ENCODE measurements at regions not wholly inside any gene's neighbourhood (a gene's known extent, or its start where the extent isn't known, plus 50 kb on each side); places are given as distances from the start of the nearest gene placed in this dataset.

- H3K9me3 ChIP-seq (ENCODE audit: insufficient read depth in 2 of 2, low read depth in 1 of 2, low read length in 1 of 2) = 0 out of 4 replicates have a peak, but pooled peaks cover 0 to 6% of the 10 kb centered on the region in 2 experiments
- WGBS, 2 experiments (ENCODE audit: extremely low coverage in 1 of 2, insufficient coverage in 1 of 2, insufficient read length in 1 of 2, insufficient replicate concordance in 2 of 2, low coverage in 1 of 2, low lambda C conversion rate in 2 of 2, missing lambda C conversion rate in 1 of 2) = 4% methylated on average over 4 of the region's 19 CpGs; no CpG with 5 or more reads in 1 of the 2 experiments
- peak overlapping the region; percentile 93 for H3K18ac ChIP-seq (ENCODE audit: extremely low read depth, low read length)
- TF ChIP-seq SIRT6 (IDR thresholded peaks at IDR 0.05; ENCODE audit: low read length) (no peak), CTCF (IDR thresholded peaks at IDR 0.05; ENCODE audit: control extremely low read depth in 1 of 3, insufficient read depth in 1 of 3, low read depth in 1 of 3, low read length in 3 of 3) (no peak), BRCA1 (IDR thresholded peaks at IDR 0.05; ENCODE audit: low read depth, low read length) (no peak), USF2 (IDR thresholded peaks at IDR 0.05; ENCODE audit: low read length) (no peak), E2F6 (IDR thresholded peaks at IDR 0.05) (no peak), CEBPB (IDR thresholded peaks at IDR 0.05; ENCODE audit: low read depth, low read length) (no peak), SP1 (IDR thresholded peaks at IDR 0.05; ENCODE audit: low read depth, low read length) (0 out of 2 replicates have a peak, but pooled peaks have one; percentile 12), FOSL1 (IDR thresholded peaks at IDR 0.05; ENCODE audit: insufficient read depth, low read depth, low read length) (no peak)
- peak overlapping the region; percentile 7 for H4K5ac ChIP-seq (ENCODE audit: insufficient read length, low read depth, low read length)
- H3K79me2 ChIP-seq (ENCODE audit: control insufficient read depth in 1 of 2, insufficient read depth in 2 of 2, low read length in 2 of 2) = no peaks in the 10 kb centered on the region
- H3K27ac ChIP-seq (ENCODE audit: low read depth, low read length) = peak overlapping the region; percentile 21; the same call in 1 of the 2 replicates
- H3K56ac ChIP-seq (replicated peaks; ENCODE audit: insufficient read length, low read depth, low read length) = peak overlapping the region; percentile 23
- no peak overlapping the region for H3K4ac ChIP-seq (replicated peaks; ENCODE audit: insufficient read length, low read depth, low read length)
- H4K91ac ChIP-seq (replicated peaks; ENCODE audit: insufficient read length, low read length) = peak overlapping the region; percentile 75
- peaks cover 6% of the 10 kb centered on the region for H3K23me2 ChIP-seq (ENCODE audit: low read depth, low read length)
- peaks cover 0 to 19% (median 8%) of the 10 kb centered on the region in 4 experiments; a peak in 4 of 7 replicates for H3K4me1 ChIP-seq (replicated peaks in 1 of 4; ENCODE audit: control insufficient read depth in 3 of 4, insufficient read depth in 4 of 4, low read length in 3 of 4)
- ChIA-PET CTCF (ENCODE audit: partially characterized antibody) (interaction anchor here (0.8 to 1.5 kb wide), 5 partner anchors 8 to 259 kb away, joined by 3 to 8 read pairs (median 4); no protein-coding TSS in a partner anchor), POLR2A (ENCODE audit: partially characterized antibody) (interaction anchor here (0.6 to 8.3 kb wide), 7 partner anchors 17 to 212 kb away, joined by 3 to 65 read pairs (median 4); no protein-coding TSS in a partner anchor)
- no peaks in the 10 kb centered on the region for H3K79me1 ChIP-seq (ENCODE audit: low read depth, low read length)
- no peaks in the 10 kb centered on the region; a peak in 1 of 7 replicates for H3K27me3 ChIP-seq (replicated peaks in 1 of 4; ENCODE audit: control insufficient read depth in 3 of 4, extremely low read depth in 1 of 4, insufficient read depth in 3 of 4, low read length in 3 of 4)
- H3K23ac ChIP-seq (ENCODE audit: insufficient read length) = no peak overlapping the region
- H2BK15ac ChIP-seq (ENCODE audit: low read length) = no peak overlapping the region
- no peak overlapping the region for H2BK20ac ChIP-seq (ENCODE audit: low read length)
- H4K20me1 ChIP-seq (replicated peaks in 1 of 2; ENCODE audit: control insufficient read depth in 1 of 2, insufficient read depth in 2 of 2, low read length in 2 of 2) = no peaks in the 10 kb centered on the region
- no peak overlapping the region for H2AK5ac ChIP-seq (ENCODE audit: low read depth, low read length)
- DNase-seq (ENCODE audit: low read depth in 1 of 2, low spot score in 2 of 2) (no peak), FAIRE-seq (no peak)
- H2AFZ ChIP-seq (ENCODE audit: low read length) = no peak overlapping the region
- no peak overlapping the region for H2BK120ac ChIP-seq (replicated peaks; ENCODE audit: low read depth, low read length)
- peak overlapping the region in 1 of 4 experiments; percentile 29; a peak in 1 of 7 replicates for H3K9ac ChIP-seq (replicated peaks in 1 of 4; ENCODE audit: extremely low read depth in 1 of 4, low read depth in 3 of 4, low read length in 3 of 4)
- peak overlapping the region; percentile 81; the same call in 1 of the 2 replicates for H2BK5ac ChIP-seq (ENCODE audit: low read depth, low read length)
- H3K4me2 ChIP-seq (ENCODE audit: insufficient read depth in 1 of 2, low read depth in 2 of 2, low read length in 2 of 2) = peak overlapping the region; percentile 72 to 87
- peak overlapping the region; percentile 17; the same call in 1 of the 2 replicates for H2BK12ac ChIP-seq (ENCODE audit: low read depth, low read length)
- no peak overlapping the region for H3K14ac ChIP-seq (ENCODE audit: insufficient read length)
- H3K36me3 ChIP-seq (ENCODE audit: control insufficient read depth in 2 of 4, insufficient read depth in 4 of 4, low read length in 3 of 4) = no peaks in the 10 kb centered on the region
- H4K8ac ChIP-seq (ENCODE audit: extremely low read depth, insufficient read depth, low read length) = peak overlapping the region; percentile 17; the same call in 1 of the 2 replicates
- peak overlapping the region; percentile 46 to 82 (median 54) for H3K4me3 ChIP-seq (ENCODE audit: extremely low read depth in 1 of 4, insufficient read depth in 2 of 4, low read depth in 3 of 4, low read length in 4 of 4)
These were observed 173.6 kb upstream of the IER5L start for GRCh38 chr9:129351642-129352145.
